ENCODE measurements at regions not wholly inside any gene's neighbourhood (a gene's known extent, or its start where the extent isn't known, plus 50 kb on each side); places are given as distances from the start of the nearest gene placed in this dataset.
"Not testable (repeated sequence)": the region's sequence is repeated elsewhere in the genome, so short reads cannot be mapped to it uniquely, and the experiment has no call there.

DNA sequence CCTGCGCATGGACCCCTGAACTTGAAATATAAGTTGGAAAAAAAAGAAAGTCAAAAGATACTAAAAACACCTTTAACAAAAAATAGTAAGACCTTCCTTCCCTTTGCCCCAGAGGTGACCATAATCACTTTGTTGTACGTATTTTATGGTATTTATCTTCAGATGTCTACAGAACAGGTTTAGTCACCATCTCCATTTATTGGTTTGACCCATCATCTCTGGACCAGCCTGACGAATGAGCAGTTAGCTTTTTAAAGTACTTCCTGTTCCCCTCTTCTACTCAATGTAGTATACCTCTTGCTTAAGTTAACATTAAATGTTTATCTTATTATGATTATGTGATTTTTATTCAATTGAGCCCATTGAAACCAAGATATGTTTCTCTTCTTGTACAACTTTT is 64.7 kb upstream of the CREB3L1 start:
- in situ Hi-C loops (cut with HindIII; ENCODE audit: low sequenced_read_pairs), result no loop called here
- TF ChIP-seq, protein P1, sequence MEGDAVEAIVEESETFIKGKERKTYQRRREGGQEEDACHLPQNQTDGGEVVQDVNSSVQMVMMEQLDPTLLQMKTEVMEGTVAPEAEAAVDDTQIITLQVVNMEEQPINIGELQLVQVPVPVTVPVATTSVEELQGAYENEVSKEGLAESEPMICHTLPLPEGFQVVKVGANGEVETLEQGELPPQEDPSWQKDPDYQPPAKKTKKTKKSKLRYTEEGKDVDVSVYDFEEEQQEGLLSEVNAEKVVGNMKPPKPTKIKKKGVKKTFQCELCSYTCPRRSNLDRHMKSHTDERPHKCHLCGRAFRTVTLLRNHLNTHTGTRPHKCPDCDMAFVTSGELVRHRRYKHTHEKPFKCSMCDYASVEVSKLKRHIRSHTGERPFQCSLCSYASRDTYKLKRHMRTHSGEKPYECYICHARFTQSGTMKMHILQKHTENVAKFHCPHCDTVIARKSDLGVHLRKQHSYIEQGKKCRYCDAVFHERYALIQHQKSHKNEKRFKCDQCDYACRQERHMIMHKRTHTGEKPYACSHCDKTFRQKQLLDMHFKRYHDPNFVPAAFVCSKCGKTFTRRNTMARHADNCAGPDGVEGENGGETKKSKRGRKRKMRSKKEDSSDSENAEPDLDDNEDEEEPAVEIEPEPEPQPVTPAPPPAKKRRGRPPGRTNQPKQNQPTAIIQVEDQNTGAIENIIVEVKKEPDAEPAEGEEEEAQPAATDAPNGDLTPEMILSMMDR (IDR thresholded peaks at IDR 0.05; ENCODE audit: low read depth, low read length), result no peak
- no peak overlapping the region for H3K4me3 ChIP-seq (ENCODE audit: low read depth, low read length)
- DNase-seq (ENCODE audit: low read depth, low spot score), result no peak

DNA sequence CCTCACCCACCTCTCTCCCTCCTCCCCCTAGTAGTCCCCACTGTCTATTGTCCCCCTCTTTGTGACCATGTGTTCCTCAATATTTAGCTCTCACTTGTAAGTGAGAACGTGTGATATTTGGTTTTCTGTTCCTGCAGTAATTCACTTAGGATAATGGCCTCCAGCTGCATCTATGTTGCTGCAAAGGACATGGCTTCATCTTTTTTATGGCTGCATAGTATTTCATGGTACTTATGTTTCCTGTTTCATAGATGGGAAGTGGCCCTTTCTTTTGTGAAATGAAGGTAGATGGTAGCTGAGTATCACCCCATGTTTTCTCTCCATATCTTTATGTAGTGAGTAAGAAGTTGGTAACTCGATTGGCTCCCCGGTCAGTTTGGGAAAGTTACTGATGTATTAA is 66.6 kb upstream of the CREB3L1 start:
- DNase-seq (ENCODE audit: low read depth, low spot score), result no peak
- TF ChIP-seq, protein P1 (IDR thresholded peaks at IDR 0.05; ENCODE audit: low read depth, low read length), result no peak
- in situ Hi-C loops (cut with HindIII; ENCODE audit: low sequenced_read_pairs), result no loop called here
- no peak overlapping the region for H3K4me3 ChIP-seq (ENCODE audit: low read depth, low read length)

DNA sequence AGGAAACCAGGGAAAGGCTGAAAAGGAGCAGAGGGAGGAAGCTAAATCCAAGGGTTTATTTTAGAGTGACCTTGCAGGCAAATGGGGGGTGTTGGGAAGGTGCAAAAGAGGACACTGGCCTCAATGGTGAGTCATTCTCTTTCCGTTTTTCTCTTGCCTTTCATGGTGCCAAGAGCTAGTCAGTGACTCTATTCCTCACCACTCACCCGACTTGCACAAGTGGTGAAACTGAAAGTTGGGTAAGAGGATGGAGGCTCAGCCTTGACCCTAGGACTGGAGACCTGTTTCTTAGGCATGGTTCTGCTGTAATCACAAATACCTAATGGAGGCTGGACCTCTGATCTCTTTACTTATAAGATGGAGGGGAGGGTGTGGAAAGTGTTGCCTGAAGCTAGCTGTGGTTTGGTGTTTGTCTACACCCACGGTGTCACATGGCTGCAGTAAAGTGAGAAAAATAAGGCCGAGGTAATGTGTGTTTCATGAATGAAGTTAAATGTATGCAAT is 67.3 kb upstream of the CREB3L1 start:
- no peak overlapping the region for H3K4me3 ChIP-seq (ENCODE audit: low read depth, low read length)
- TF ChIP-seq, protein P1 (IDR thresholded peaks at IDR 0.05; ENCODE audit: low read depth, low read length), result no peak
- peak; percentile 28 for DNase-seq (ENCODE audit: low read depth, low spot score)
- in situ Hi-C loops (cut with HindIII; ENCODE audit: low sequenced_read_pairs), result no loop called here

DNA sequence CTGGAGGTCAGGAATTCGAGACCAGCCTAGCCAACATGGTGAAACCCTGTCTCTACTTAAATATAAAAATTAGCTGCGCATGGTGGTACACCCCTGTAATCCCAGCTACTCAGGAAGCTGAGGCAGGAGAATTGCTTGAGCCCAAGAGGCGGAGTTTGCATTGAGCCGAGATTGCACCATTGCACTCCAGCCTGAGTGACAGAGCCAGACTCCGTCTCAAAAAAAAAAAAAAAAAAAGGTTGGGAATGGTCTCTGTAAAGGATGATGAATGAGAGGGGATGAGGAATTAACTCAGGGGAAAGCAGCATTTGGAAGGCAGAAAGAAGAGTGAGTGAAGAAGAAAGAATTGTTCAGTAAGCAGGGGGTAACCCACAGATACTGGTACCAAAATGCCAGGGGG is 67.8 kb upstream of the CREB3L1 start:
- in situ Hi-C loops (cut with HindIII; ENCODE audit: low sequenced_read_pairs); H3K4me3 ChIP-seq (ENCODE audit: low read depth, low read length); DNase-seq (ENCODE audit: low read depth, low spot score): not testable (repeated sequence)

DNA sequence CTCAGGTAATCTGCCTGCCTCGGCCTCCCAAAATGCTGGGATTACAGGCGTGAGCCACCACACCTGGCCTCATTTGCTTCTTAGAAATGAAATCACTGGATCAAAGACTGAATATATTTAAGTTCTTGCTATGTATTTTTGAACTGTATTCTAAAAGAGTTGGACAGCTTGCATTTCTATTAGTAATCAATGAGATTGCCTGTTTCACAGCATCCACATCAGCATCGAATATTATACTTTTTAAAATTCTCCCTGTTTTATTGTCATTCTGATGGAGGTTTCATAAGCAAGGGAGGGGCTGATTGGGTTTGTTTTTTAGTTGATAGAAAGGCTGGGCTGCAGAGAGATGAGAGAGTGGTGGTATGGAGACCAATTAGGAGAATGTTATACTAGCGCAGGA is 68.7 kb upstream of the CREB3L1 start:
- no peak for DNase-seq (ENCODE audit: low read depth, low spot score)
- in situ Hi-C loops (cut with HindIII; ENCODE audit: low sequenced_read_pairs), result no loop called here
- TF ChIP-seq, protein P1 (IDR thresholded peaks at IDR 0.05; ENCODE audit: low read depth, low read length), result no peak
- H3K4me3 ChIP-seq (ENCODE audit: low read depth, low read length), result no peak overlapping the region

DNA sequence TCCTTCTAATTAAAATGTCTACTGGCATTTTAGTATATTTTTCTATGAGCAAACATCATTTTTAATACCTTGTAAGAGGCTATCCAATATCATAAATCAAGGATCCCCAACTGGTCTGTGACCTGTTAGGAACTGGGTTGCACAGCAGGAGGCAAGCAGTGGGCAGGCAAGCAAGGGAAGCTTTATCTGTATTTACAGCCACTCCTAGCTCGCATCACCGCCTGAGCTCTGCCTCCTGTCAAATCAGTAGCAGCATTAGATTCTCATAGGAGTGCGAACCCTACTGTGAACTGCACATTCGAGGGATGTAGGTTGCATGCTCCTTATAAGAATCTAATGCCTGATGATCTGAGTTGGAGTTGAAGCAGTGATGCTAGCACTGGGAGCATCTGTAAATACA is 70.2 kb upstream of the CREB3L1 start:
- DNase-seq (ENCODE audit: low read depth, low spot score), result no peak
- H3K4me3 ChIP-seq (ENCODE audit: low read depth, low read length), result no peak overlapping the region
- TF ChIP-seq, protein P1 (IDR thresholded peaks at IDR 0.05; ENCODE audit: low read depth, low read length), result no peak
- in situ Hi-C loops (cut with HindIII; ENCODE audit: low sequenced_read_pairs), result no loop called here

DNA sequence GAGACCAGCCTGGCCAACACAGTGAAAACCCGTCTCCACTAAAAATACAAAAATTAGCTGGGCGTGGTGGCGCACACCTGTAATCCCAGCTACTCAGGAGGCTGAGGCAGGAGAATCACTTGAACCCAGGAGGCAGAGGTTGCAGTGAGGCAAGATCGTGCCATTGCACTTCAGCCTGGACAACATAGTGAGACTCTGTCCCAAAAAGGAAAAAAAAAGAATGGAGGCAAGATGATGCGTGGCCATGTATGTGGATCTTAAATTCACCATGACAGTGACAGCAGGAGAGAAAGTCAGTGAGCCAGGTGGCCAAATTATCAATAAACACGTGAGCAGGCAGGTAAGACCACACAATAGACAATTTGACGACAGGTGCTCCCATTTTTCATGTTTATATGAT is 73.0 kb upstream of the CREB3L1 start:
- DNase-seq (ENCODE audit: low read depth, low spot score); in situ Hi-C loops (cut with HindIII; ENCODE audit: low sequenced_read_pairs); H3K4me3 ChIP-seq (ENCODE audit: low read depth, low read length): not testable (repeated sequence)

DNA sequence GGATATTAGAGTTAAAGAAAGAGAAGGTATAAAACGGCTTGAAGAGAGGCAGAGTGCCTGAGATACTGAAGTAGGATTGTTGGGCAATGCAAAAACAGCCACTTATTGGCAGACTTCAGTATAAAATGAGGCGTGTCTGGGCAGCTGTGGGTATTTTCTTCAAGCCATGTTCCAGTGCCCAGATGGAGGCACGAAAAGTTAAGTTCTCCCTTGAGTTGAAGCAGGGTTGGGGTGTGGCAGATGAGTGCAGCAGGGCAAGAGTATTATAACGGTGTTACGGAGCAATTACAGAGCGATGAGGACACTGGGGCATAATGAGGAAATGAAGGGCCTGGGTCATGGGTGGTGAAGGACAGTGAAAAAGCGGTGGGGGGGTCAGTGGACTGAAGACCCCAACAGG is 73.7 kb upstream of the CREB3L1 start:
- in situ Hi-C loops (cut with HindIII; ENCODE audit: low sequenced_read_pairs), result no loop called here
- DNase-seq (ENCODE audit: low read depth, low spot score), result no peak
- no peak overlapping the region for H3K4me3 ChIP-seq (ENCODE audit: low read depth, low read length)
- TF ChIP-seq, protein P1 (IDR thresholded peaks at IDR 0.05; ENCODE audit: low read depth, low read length), result no peak
